Osteocyte (in vitro differentiated cells): ENCODE measurements at regions not wholly inside any gene's neighbourhood (a gene's known extent, or its start where the extent isn't known, plus 50 kb on each side); places are given as distances from the start of the nearest gene placed in this dataset.

ENCODE experiments used
- DNase-seq: peaks from one replicate; pipeline ENCODE4 v3.0.0; 2021; ENCODE audit warnings: mixed read lengths; ENCODE audit not compliant: unreplicated experiment; ENCODE audit errors: extremely low spot score
- H3K27ac Mint-ChIP-seq: one replicate; pipeline ENCODE4 v1.8.0; 2021; ENCODE audit warnings: mild to moderate bottlenecking, mixed read lengths; ENCODE audit not compliant: unreplicated experiment
- H3K27me3 Mint-ChIP-seq: one replicate; pipeline ENCODE4 v1.8.0; 2021; ENCODE audit warnings: mixed read lengths; ENCODE audit not compliant: unreplicated experiment
- H3K36me3 Mint-ChIP-seq: one replicate; pipeline ENCODE4 v1.8.0; 2021; ENCODE audit warnings: mixed read lengths; ENCODE audit not compliant: unreplicated experiment
- H3K4me1 Mint-ChIP-seq: one replicate; pipeline ENCODE4 v1.8.0; 2021; ENCODE audit warnings: mixed read lengths; ENCODE audit not compliant: unreplicated experiment
- H3K4me3 Mint-ChIP-seq: one replicate; pipeline ENCODE4 v1.8.0; 2021; ENCODE audit warnings: mild to moderate bottlenecking, moderate library complexity, mixed read lengths; ENCODE audit not compliant: unreplicated experiment
- H3K9me3 Mint-ChIP-seq: one replicate; pipeline ENCODE4 v1.8.0; 2021; ENCODE audit warnings: mixed read lengths; ENCODE audit not compliant: unreplicated experiment
- TF ChIP-seq, protein P1 (sequence below): fragments of 200-600 bp; sonication (generic); IDR thresholded peaks from 2 replicates; pipeline ENCODE4 v1.5.0; 2021; ENCODE audit warnings: antibody characterized with exemption, mild to moderate bottlenecking, moderate library complexity

DNA sequence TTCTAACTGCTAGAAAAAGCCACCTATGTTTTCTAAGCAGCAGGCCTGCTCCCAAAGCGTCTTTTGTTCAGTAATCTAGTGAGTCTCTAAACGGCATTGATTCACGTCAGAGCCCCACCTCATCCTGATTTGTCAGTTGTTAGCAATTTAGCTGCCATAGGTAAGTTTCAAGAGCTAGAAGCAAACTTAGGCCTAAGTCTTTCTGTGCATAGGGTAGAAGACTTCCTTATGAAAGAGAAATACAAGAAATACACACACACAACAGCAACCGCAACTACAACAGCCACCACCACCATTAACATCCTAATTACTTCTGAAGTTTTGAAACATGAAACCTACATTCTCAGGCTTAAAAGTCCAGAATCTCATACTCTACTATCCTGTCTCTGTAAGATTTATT, 531.1 kb upstream of the SPANXN1 start:
- TF ChIP-seq, protein P1, sequence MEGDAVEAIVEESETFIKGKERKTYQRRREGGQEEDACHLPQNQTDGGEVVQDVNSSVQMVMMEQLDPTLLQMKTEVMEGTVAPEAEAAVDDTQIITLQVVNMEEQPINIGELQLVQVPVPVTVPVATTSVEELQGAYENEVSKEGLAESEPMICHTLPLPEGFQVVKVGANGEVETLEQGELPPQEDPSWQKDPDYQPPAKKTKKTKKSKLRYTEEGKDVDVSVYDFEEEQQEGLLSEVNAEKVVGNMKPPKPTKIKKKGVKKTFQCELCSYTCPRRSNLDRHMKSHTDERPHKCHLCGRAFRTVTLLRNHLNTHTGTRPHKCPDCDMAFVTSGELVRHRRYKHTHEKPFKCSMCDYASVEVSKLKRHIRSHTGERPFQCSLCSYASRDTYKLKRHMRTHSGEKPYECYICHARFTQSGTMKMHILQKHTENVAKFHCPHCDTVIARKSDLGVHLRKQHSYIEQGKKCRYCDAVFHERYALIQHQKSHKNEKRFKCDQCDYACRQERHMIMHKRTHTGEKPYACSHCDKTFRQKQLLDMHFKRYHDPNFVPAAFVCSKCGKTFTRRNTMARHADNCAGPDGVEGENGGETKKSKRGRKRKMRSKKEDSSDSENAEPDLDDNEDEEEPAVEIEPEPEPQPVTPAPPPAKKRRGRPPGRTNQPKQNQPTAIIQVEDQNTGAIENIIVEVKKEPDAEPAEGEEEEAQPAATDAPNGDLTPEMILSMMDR: no peak
- no peak for DNase-seq
- no peaks in the 10 kb centered on the region for H3K36me3 Mint-ChIP-seq
- H3K27ac Mint-ChIP-seq: no peak overlapping the region
- peaks cover 30% of the 10 kb centered on the region for H3K9me3 Mint-ChIP-seq
- no peak overlapping the region for H3K4me3 Mint-ChIP-seq
- H3K4me1 Mint-ChIP-seq: no peaks in the 10 kb centered on the region
- no peaks in the 10 kb centered on the region for H3K27me3 Mint-ChIP-seq

DNA sequence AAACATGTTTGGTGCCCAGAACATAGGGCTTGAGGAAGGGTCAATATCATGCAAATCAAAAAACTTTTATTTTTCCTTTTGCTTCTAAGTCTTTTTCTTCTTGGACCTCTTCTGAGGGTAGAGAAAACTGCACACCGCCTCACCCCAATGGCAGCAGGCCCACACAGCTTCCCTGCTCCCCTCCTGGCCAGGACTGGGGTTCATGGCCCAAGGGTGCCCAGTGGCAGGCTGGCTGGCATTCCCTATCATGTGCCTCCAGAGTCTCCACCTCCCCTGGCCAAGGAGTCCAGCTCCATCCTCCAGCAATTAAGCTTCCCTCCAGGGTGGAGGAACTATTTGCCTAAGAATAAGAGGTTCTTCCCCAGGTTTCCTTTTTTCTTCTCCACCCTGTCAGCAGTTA, 529.6 kb upstream of the SPANXN1 start:
- no peaks in the 10 kb centered on the region for H3K27me3 Mint-ChIP-seq
- DNase-seq: no peak
- no peak overlapping the region for H3K4me3 Mint-ChIP-seq
- peaks cover 27% of the 10 kb centered on the region for H3K9me3 Mint-ChIP-seq
- no peaks in the 10 kb centered on the region for H3K4me1 Mint-ChIP-seq
- H3K27ac Mint-ChIP-seq: no peak overlapping the region
- H3K36me3 Mint-ChIP-seq: no peaks in the 10 kb centered on the region
- TF ChIP-seq, protein P1: no peak

DNA sequence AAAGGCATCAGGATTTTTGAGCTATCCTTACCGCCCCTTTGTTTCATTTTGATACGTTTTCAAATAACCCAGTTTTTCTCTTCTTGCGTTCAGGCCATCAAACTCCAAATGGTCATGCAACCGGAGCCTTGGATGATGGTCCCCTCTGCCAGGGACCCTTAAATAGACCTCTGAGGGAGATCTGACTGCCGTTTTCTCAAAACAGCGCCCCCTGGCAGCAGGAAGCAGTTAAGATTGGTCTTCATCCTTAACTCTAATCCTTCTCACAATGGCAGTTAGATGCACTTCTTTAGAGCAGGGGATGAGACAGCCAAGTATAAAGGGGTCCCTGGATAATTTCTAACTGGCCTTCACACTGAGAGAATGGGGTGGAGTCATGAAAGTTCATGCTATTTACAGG, 525.0 kb upstream of the SPANXN1 start:
- Mint-ChIP-seq H3K36me3 (no peaks in the 10 kb centered on the region), H3K4me3 (no peak overlapping the region), H3K27me3 (no peaks in the 10 kb centered on the region), H3K27ac (no peak overlapping the region), H3K4me1 (no peaks in the 10 kb centered on the region), H3K9me3 (peaks cover 33% of the 10 kb centered on the region)
- DNase-seq: no peak
- TF ChIP-seq, protein P1: no peak

DNA sequence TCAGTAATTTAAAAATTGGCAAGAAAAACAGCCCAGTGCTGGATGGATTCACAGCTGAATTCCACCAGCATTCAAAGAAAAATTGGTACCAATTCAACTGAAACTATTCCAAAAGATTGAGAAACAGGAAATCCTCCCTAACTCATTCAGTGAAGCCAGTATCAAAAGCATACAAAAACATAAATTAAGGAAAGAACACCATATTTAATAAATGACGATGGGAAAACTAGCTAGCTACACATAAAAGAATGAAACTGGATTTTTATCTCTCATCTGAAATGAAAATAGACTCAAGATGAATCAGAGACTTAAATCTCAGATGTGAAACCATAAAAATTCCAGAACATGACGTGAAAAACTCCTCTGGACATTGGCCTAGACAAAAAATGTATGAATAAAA, 516.8 kb upstream of the SPANXN1 start:
- no peak for DNase-seq
- H3K27ac Mint-ChIP-seq: no peak overlapping the region
- no peaks in the 10 kb centered on the region for H3K27me3 Mint-ChIP-seq
- H3K4me3 Mint-ChIP-seq: no peak overlapping the region
- peaks cover 58% of the 10 kb centered on the region for H3K9me3 Mint-ChIP-seq
- no peaks in the 10 kb centered on the region for H3K4me1 Mint-ChIP-seq
- TF ChIP-seq, protein P1: no peak
- H3K36me3 Mint-ChIP-seq: no peaks in the 10 kb centered on the region

DNA sequence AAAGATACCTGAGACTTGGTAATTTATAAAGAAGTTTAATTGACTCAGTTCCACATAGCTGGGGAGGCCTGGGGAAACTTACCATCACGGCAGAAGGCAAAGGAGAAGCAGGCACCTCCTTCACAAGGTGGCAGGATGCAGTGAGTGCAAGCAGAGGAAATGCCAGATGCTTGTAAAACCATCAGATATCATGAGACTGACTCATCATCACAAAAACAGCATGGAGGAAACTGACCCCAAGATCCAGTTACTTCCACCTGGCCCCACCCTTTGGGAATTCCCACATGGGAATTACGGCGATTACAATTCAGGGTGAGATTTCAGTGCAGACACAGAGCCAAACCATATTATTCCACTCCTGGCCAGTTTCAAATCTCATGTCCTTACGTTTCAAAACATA, 514.7 kb upstream of the SPANXN1 start:
- TF ChIP-seq, protein P1: no peak
- H3K9me3 Mint-ChIP-seq: peaks cover 60% of the 10 kb centered on the region

More for the DNA sequence above, 514.7 kb upstream of the SPANXN1 start:
- no peak overlapping the region for H3K4me3 Mint-ChIP-seq
- no peaks in the 10 kb centered on the region for H3K36me3 Mint-ChIP-seq
- H3K27ac Mint-ChIP-seq: no peak overlapping the region
- no peak for DNase-seq
- no peaks in the 10 kb centered on the region for H3K4me1 Mint-ChIP-seq
- H3K27me3 Mint-ChIP-seq: no peaks in the 10 kb centered on the region
